GM18909 (cell line): ENCODE measurements at regions not wholly inside any gene's neighbourhood (a gene's known extent, or its start where the extent isn't known, plus 50 kb on each side); places are given as distances from the start of the nearest gene placed in this dataset.
"Not testable (repeated sequence)": the region's sequence is repeated elsewhere in the genome, so short reads cannot be mapped to it uniquely, and the experiment has no call there.

Experiments
- ATAC-seq: cut with Tn5 transposase; IDR thresholded peaks from one replicate; pipeline ENCODE4 v1.9.1; 2021; ENCODE audit warnings: mild to moderate bottlenecking; ENCODE audit not compliant: unreplicated experiment, poor library complexity

GRCh38 chr3:144426967-144427366, 455.3 kb downstream of the DIPK2A start:
- ATAC-seq: no peak

GRCh38 chr3:144429719-144430121, 458.1 kb downstream of the DIPK2A start:
- peak; percentile 76 for ATAC-seq

- ATAC-seq: peak; percentile 56
Observed at GRCh38 chr3:144431134-144431533, 459.5 kb downstream of the DIPK2A start.

DNA sequence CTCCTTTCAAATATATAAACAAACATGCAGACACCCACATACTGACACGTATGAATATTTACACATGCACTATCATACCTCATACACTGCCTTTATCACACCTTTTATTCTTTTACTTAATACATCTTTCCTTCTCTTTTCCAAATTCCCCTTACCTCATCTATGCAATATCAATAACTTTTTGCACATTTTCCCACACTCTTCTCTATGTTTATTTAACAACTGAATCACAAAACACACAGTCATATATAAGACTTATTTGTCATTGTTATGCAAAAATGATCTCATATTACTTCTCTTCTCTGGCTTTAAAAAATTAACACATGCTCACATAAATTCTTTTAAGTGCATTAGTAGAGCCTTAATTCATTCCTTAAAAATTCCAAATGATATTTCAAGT, 461.4 kb downstream of the DIPK2A start:
- ATAC-seq: no peak

DNA sequence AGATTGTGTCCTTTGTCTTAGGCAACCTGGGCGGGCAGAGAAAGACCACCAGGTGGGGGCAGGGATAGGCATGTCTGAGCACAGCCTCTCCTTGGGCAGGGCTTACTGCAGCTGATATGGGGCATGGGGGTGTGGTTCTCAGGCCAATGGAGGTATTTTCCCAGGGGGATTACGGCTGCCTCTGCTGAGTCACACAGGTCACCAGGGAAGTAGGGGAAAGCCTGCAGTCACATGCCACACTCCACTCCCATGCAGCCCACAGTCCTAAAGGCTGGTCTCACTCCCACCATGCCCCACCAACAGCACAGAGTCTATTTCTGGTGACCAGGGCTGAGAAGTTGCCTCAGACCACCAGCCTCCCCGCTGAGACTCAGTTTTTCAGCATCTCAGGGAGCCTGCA, 466.4 kb downstream of the DIPK2A start:
- peak; percentile 71 for ATAC-seq

GRCh38 chr3:144444061-144444460, 472.4 kb downstream of the DIPK2A start:
- ATAC-seq: no peak

DNA sequence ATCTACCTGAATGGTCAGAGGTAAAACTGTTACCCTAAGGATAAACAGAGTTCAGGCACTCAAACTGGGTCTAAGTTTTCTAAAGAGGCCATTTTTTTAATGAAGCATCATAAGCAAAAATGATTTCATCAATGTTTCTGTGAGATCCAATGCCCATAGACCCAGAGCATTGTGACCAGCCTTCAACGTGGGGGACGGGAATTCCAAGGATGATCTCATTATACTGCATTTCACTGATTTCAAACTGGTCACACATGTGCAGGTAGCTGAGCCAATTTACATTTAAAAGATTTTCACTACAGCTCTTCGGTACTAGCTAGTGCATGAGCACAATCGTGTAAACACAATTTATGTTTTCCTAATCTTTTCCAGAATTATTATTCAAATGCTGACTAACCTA, 472.9 kb downstream of the DIPK2A start:
- no peak for ATAC-seq

DNA sequence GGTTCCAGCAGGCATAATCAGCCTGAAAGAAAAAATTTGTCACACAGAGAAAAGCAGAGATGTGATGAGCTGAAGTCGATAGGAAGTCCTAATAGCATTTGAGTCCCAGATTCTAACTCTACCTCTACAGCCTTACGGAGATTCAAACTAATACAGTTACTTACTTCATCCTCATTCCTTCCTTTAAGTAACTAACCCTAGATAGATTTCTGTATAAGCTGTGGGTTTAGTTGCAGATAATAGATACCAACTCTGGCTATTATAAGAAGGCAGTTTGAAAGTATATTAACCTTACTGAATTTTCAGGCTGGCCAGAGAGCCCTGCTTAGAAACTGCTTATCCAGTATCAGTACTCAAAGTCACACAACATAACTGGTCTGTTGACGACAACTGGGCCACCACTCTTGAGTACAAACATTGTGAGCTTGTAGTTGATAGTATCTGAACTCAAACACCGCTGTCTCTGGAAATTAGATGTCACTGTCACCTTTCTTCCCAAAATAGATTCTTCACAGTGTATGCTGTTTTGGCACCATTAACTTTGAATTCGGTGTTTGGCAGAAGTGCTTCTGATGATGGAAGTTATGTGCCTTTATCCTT, 484.3 kb downstream of the DIPK2A start:
- ATAC-seq: no peak

DNA sequence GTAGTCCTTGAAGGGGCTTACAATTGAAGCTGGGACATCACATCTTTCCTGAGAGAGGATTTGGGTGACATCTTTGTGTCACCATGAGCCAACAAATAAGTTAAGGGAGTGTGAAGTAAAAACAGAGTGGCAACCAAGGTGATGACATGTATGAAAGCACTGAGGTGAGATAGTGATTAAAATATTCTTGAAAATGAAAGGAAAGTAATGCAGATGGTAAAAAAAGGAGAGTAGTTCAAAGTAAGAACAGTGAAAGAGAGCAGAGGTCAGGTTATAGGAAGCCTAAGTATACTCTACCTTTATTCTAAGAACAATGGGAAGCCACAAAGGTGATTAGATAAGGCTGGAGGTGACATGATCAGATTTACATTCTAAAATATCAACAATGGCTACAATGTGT, 486.1 kb downstream of the DIPK2A start:
- no peak for ATAC-seq

DNA sequence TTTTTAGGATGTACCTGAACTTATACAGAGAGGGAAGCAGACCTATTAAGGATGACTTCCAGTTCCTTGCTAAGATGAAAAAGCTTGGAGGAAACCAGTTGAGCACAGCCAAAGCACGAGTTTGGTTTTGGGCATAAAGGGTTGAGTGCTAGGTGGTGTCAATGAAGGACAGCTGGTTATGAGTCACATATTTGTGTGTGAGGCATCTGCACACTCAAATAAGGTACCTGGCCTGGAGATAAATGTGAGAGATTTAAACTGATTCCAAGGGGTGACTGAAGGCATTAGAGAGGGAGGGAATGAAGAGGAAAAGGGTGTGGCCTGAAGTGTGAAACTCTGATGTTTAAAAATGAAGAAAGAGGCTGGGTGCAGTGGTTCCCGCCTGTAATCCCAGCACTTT, 486.7 kb downstream of the DIPK2A start:
- ATAC-seq: no peak

DNA sequence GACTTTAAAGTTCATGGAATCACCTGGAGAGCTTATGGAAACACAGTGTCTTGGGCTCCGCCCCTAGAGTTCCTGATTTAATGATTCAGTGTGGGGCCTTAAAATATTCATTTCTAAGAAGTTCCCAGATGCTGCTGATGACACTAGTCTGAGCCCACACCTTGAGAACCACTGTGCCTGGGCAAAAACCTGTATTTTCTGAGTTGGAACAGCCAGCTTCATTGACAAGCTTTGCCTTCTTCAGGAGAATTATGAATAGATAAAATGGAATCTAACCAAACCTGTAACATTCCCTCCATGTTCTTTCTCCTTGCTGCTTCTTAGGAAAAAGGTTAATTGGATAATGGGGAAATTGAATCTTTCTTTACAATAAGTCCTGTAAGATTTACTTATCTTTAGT, 490.7 kb downstream of the DIPK2A start:
- ATAC-seq: no peak

DNA sequence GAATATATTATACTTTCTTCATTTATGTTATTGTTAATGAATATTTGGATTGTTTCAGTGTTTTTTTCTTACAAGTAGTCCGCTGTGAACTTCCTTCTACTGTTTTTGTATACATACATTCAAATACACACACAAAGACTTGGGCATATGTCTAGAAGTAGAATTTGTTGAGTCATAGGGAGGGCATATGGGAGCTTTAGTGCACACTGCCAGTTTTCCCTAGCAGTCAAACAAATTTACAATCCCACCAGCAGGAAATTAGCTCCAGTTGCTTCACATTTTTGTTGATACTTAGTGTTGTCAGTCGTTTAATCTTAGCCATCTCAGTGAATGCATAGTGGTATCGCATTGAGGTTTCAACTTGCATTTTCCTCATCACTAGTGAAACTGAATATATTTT, 492.3 kb downstream of the DIPK2A start:
- ATAC-seq: no peak

GRCh38 chr3:144466114-144466513, 494.5 kb downstream of the DIPK2A start:
- ATAC-seq: no peak

DNA sequence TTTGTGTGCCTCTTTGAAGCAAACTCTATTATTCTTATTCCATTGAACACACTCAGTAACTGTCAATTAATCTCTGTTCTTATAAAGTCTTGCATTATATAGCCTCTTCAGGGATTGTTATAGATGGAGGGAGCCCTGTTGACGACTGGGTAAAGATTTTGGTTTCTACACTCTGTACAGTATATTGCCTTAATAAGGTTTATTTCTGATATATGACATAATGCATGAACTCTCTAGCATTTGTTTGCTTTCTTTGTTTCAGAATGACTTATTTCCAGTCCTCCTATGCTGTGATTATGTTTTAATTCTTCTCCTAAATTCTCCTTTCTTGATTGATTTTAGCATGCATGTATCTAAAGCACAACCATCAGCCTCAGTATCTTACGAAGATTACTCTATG, 494.9 kb downstream of the DIPK2A start:
- no peak for ATAC-seq

DNA sequence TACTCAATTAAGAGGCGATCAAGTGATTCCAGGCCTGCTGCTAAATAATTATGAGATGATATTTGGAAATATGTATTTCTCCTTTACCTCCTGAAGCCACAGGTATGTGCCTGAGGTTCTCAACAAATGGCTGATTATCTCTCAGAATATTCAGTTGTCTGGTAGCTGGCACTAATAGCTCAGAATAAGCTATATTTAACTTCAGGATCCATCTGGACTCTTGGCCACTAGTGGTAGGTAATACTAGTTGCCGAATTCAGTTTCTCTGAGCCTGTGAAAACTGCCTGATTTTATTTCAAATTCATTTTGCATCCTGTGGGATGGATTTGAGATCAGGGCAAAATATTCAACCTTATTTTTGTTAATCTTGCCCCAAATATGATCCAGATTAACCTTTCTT, 499.0 kb downstream of the DIPK2A start:
- no peak for ATAC-seq

DNA sequence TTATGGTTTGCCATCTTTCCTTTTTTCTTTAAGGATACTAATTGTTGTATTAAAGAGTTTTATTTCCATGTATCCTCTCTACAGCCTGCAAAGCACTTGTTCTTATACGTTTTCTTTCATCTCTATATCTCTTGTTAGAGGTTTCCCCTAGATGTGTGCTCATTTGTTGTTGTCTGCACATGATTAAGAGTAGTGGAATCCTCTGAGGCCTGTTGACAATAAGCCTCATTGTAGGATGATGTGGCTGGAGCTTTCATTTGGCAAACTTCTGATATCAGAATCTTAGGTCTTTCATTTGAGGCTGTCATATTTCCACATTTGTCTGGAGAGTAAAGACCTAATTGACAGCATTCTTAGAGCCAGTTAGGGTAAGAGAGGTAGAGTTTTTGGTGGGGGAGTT, 506.0 kb downstream of the DIPK2A start:
- ATAC-seq: no peak

- no peak for ATAC-seq
Observed at GRCh38 chr3:144480416-144480919, 508.8 kb downstream of the DIPK2A start.

DNA sequence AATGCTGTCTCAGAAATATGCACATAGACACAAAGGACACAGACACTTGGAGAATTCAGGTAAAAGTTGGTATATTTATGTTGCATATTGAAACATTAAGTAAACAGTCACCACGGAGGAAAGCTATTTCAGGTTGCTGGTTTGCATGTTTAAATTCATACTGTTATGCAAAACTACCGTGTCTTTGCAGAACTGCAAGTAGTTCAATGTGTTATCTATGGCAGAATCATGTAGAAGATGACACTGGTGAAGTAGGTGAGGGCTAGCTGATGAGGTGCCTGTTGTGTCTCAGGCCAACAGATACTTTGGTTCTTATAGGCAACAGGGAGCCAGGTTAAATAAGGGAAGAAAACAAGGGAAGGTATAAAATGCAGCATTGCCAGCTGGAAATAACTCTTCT, 511.3 kb downstream of the DIPK2A start:
- no peak for ATAC-seq

- no peak for ATAC-seq
Observed at GRCh38 chr3:144487011-144487410, 515.4 kb downstream of the DIPK2A start.

DNA sequence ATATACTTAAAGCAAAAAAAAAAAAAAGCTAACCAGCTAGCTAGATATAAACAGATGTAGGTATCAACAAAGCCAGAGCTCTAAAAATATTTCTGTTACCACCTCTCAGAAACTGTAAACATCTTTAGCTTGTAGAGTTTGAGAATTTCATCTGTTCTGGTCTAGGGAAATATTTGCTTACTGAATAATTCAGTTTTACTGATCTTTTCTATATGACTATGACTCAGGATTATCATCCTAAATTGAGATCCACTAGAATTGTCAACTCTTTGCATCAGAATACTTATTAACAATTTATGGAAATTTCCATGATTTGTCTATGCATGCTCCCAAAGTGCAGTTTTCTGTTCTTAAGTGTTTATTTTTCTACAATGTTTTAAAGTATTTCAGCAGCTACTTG, 517.3 kb downstream of the DIPK2A start:
- no peak for ATAC-seq

GRCh38 chr3:144491333-144491732, 519.7 kb downstream of the DIPK2A start:
- no peak for ATAC-seq

DNA sequence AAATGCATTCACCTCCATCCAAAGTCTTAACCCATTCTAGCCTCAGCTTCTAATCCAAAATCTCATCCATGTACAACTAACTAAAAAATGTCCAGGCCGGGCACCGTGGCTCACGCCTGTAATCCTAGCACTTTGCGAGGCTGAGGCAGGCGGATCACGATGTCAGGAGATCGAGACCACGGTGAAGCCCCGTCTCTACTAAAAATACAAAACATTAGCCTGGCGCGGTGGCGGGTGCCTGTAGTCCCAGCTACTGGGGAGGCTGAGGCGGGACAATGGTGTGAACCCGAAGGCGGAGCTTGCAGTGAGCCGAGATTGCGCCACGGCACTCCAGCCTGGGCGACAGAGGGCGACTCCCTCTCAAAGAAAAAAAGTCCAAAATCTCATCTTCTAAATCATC, 523.0 kb downstream of the DIPK2A start:
- not testable (repeated sequence) for ATAC-seq
